GM19240 (cell line): ENCODE measurements at regions not wholly inside any gene's neighbourhood (a gene's known extent, or its start where the extent isn't known, plus 50 kb on each side); places are given as distances from the start of the nearest gene placed in this dataset.

Experiments
- DNase-seq: peaks from one replicate; pipeline ENCODE4 v3.0.0; 2011; ENCODE audit warnings: low spot score; ENCODE audit not compliant: insufficient read length

DNA sequence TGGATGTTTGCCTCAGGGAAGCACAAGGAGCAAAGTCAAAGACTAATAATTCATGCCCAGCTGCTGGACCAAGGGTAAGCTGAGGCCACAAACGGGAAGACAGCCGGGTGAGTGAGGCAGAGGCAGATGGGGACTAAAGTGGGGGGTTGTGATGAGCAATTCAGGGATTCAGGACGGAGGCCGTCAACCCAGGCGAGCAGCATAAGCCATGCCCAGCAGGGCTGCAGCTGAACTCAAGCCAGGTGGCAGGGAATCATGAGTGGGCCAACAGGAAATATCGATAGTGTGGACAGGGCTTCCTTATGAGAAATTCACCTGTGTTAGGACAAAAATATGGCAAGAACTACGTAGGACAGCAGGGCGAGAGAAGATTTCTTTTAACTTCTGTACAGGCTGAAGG lies 246.8 kb downstream of the CDC5L start:
- DNase-seq = no peak

DNA sequence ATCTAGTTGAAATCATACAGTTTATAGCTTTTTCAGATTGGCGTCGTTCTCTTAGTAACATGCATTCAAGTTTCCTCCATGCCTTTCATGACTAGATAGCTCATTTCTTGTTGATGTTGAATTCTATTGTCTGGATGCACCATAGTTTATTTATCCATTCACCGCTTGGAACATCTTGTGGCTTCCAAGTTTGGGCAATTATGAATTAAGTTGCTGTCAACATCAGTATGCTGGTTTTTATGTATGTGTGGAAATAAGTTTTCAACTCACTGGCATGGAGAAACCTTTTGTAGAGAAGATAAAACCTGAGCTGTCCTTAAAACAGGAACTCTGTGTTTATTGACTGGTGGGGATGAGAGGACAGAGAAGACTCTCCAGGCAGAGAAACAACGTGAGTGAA lies 248.0 kb downstream of the CDC5L start:
- no peak for DNase-seq

DNA sequence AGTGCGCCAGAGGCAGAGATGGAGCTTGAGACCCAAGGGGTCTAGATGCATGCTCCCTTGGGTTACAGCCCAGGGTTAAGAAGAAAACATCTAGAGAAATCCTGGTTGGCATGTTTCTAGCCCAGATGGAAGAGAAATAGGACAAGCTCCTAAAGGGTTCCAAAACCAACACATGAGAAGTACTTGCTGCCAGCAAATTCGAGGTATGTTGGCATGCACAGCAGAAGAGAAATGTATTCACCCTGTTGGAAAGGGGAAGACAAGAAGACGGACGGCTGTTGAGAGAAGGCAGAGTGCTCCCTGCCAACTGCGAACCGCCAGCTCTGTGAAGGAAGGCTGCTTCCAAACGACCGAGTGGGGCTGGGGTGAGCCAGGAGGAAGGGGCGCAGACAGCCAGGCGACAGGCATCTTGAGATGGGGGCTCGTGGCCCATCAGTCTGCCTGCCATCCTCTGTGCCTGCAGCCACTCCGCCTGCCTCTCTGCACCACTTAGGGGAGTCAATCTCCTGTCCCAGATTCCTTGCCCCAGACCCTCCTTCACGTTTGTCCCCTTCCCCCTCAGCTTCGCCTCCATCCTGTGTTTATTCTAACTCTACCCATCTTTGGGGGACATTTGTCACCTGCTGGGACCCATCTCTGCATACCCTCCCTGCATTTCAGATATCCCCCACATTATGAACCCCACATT lies 249.2 kb downstream of the CDC5L start:
- DNase-seq = no peak

DNA sequence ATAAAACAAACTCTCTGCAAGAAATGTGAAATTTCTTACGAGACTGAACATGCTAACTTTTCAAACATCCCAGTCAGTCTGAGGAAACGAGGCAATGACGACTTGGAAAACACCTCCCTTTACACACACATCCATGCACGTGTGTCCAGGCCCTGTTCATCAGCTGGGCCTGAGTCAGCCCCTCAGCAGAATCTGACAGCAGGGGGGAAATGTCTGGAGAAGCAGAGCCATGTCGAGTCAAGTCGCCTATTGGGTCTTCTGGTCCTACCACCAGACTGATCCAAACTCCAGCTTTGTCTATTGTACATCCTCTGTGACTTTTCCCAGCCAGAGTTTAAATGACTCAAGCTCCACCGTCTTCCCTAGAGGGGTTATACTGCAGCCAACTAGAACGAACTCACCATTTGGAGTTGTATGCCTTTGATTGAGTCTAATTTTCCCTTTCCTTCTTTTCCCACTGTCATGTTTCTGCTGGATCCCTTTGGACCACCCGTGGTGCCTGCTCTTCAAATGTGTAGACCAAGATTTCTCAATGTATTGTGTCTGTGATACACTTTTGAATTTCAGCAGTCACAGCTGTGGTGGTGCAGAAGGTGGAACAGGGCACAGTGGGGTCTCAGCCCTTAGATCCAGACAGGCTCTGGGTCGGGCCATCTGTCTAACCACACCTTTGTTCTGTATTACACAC lies 254.0 kb downstream of the CDC5L start:
- no peak for DNase-seq

DNA sequence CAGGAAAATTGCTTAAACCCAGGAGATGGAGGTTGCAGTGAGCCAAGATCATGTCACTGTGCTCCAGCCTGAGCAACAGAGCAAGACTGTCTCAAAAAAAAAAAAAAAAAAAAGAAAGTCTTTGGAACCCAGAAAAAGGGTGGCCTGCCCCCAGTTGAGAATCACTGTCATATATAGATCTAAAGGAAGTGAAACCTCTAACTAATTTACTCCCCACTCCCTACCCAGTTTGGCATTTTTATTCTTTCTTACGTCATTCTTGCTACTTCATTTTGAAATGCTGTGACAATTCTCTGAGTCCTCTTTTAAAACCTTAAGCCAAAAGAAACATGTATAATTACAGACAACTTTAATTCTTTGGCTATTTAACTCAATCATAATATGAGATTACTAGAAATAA lies 254.8 kb downstream of the CDC5L start:
- no peak for DNase-seq

DNA sequence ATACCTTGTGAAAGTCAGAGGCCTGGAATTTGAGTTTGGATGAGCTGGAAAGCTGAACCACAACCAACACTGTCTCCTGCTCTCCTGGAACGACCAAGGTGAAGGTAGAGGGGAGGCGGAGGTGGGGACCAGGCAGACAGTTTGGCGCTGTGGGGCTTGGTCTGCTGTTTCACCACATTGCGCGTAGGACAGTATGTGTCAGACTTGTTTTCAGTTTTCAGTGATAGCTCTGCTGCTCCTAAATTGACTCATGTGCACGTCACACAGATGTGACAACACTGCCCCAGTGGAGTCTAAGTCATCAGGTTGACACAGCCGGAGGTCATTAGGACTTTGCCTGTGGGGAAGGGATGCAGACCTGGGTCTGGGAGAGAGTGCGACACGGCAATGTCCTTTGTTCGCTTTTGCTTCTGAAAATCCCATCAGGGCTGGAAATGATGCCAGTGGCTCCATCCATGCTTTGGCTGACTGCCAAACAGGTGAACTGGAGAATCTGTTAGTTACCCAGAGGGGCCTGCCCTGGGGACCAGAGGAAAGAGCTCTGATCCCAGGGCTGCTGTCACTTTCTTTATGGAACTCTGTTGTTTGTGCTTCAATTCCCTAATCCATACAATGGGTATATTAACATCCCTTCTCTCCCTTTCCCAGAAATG lies 255.5 kb downstream of the CDC5L start:
- DNase-seq = no peak

DNA sequence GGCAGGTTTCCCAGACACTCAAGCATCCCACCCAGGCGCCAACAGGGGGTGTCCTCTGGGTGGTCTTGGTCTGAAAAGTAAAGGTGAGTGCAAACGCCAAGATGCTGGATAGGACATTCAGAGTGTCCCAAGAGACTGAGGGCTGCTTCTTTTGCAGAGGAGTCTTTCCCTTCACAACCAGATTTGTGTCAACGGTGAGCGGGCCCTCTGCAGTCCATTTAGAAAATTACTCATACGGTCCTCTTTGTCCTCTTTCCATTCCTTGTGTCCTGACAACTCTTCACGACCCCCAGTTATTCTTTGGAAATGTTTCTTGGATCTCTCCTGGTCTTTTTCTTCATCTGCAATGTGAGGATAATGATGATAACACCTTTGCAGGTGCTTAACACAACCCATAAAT lies 257.8 kb downstream of the CDC5L start:
- DNase-seq = no peak

DNA sequence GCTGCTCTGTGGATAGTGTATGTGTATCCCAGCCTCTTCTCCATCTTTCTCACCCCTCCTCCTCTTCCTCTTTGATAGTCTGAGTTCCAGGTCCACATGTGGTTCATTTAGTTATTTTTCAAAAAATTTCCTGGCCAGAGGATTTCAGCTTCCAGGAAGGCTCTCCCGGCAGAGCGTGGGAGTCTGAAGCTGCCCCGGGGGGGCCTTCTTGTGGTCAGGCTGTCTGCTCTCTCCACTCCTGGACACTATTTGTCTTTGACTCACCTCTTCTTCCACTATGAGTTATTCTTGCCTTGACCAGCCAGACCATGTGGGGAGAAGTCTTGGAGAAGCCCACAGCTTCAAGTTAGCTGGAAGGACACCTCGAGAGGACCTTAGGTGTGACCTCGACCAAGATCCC lies 258.8 kb downstream of the CDC5L start:
- no peak for DNase-seq

DNA sequence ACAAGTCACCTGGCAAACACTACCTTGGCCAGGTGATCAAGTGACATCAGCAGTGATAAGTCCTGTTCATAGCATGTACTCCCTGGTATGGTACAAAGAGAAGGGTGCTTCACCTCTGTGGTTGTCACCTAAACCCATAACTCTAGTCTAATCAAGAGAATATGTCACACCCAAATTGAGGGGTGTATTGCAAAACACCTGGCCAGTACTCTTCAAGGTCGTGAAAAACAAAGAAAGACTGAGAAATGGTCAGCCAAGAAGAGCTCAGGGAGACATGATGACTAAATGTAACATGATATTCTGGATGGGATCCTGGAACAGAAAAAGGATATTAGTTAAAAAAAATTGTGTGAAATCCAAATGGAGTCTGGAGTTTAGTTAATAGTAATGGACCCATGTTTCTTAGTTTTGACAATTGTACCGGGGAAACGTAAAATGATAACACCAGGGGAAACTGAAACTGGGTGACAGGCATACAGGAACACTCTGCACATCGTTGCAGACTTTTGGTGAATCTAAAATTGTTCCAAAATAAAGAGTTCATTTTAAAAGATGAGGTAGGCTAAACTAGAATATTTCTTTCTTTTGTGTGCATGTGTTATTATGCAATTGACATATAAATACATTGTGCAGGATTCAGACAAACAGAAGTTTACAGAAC lies 262.0 kb downstream of the CDC5L start:
- no peak for DNase-seq

DNA sequence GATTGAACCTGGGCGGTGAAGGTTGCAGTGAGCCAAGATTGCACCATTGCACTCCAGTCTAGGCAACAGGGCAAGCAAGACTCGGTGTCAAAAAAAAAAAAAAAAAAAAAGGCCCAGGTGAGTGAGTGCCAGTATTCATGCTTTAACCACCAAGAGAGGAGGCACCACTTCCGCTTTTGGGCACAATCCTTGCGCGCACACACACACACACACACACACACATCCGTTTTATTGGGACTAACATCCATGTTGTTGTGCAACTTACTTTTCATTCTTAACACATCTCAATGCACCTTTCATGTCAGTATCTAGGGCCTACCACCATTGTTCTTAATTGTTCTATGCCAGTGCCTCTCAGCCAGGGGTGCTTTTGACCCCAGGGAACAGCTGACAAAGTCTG lies 263.0 kb downstream of the CDC5L start:
- no peak for DNase-seq

DNA sequence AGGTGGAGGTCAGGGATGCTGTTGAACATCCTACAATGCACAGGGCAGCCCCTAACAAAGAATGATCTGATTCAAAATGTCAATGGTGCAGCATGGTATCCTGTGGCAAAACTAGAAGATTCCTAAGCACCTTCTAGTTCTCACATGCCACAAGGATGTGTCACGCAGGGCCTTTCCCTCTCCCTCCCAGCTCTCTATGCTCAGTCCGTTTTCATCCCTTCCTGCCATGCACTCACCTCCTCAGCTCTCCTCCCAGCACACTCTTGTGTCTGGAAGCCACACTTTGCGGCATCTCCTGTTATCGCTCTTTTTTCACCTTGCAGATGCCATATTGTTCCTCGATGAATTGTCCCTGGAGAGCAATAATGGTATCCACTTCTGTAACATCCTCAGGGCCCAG lies 263.4 kb downstream of the CDC5L start:
- no peak for DNase-seq

DNA sequence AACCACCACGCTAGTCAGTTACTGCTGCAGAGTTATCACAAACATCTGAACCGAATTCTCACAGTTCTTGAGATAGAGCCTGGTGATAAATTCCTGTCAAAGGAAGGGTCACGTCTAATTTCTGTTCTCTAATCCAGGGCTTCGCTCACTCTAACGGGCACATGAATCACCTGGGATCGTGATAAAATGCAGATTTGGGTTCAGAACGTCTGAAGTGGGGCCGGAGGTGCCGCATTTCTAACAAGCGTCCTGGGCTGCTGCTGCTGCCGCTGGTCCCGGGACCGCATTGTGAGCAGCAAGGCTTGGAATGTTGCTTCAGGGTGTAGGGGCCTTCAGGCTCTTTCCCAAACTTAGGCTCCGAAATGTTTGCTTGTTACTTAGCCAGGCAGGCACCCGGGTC lies 264.1 kb downstream of the CDC5L start:
- DNase-seq = no peak

DNA sequence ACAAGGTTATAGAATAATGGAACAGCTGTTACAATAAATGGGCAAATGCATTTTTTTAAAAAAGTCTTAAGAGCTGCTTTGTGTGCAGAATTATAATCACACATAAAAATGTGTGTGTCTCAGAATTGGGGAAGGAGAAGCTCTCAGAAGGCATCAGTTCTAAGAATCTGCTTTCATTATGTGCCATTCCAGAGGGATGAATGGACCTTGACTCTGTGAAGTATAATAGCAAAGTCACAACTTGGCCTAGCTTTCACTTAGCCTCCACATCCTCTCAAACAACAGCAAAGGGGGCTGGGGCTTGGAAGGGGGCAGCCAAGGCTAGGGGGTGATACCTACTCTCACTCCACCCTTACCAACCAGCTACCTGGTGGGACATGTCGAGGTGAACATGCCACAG lies 265.0 kb downstream of the CDC5L start:
- no peak for DNase-seq

DNA sequence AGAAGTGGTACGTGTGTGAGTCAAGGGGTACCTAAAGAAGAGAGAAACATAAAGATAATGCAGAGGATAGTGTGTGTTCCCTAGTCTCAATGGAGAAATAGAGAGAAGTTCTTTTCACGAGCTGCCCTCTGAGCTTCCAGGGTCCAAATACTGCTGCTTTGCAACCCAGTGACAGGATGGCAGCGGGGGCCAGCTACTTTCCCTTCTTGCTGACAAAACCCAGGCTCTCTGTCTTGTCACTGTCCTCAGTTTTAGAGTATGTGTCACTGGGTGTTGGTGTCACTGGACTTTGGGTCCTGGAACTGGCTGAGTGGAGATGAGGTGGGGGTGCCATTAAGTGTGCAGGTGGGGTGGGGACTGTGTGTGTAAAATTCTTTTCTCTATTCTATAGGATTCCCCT lies 265.6 kb downstream of the CDC5L start:
- DNase-seq = no peak

DNA sequence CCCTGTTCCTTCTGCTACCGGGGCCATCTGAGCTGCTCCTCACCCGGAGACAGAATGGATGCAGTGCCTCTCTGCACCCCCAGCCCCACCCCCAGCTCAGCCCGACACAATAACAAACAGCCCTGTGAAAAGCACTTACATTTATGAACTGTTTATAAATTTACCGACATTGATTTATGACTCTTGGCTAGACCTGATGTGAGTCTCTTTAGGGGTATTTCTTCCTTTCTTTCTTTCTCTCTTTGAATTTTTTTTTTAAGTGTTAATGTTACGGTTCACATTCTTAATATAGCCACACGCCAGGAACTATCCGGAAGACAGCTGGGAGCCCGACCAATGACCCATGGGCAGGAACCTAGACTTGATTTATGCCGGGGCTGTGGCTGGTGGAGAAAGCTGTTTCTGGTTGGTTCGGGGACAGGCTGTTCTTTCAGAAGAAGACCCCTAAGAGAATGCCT lies 266.3 kb downstream of the CDC5L start:
- no peak for DNase-seq

DNA sequence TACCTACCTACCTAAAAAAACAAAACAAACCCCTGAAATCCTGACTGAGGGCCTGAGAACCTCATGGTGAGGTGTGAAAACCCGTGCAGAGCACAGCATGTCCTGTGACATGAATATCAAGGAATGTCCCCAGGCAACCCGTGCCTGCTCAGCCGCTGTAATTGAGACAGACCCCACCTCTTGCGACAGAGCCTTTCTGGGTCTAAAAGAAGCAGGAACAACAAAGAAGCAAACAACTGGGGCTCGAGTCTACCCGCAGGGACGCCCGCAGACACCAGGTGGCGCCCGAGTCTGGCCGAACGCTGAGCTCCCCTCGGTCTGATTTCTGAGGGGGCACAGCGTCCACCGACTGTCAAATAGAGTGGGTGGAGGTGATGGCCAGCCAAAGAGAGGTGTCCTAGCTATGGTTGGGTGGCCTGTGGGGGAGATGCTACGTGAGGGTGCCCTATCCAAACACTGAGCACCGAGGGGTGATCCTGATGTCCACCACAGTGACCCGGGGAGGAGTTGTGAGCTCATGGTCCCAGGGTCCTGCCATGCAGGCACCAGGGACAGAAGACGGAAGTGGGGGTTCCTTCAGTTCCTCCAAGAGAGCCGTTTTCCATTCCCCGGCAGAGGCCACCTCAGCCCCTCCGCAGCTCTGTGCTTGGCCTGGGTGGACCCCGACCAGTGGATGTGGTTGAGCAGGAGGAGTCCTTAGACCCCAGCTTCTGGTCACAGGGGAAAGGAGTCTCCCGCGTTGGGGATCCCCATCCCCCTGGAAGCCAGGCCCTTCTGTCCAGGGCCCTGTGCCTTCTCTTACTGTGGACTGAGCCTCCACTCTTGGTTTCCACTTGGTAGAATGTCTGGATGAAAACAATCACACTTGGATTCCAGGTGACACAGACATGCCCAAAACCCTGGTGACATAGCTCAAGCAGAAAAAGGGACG lies 268.2 kb downstream of the CDC5L start:
- peak; percentile 45 for DNase-seq

DNA sequence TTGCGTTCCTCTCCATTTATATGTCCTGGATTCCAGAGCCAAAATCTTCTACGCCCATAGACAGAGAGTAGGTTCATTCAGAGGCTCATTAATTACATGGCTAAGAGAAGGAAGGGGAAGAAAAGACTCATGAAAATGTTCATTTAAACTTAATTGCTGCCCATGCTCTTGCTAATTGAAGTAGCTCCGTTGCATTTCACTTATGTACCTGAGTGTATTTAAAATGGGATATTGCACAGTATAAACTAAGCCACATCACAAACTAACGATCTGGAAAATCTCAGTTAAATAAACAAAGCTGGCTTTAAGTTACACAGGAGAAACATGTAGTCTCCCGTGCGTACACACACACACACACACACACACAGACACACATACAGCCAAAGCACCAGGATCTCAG lies 269.2 kb downstream of the CDC5L start:
- no peak for DNase-seq

DNA sequence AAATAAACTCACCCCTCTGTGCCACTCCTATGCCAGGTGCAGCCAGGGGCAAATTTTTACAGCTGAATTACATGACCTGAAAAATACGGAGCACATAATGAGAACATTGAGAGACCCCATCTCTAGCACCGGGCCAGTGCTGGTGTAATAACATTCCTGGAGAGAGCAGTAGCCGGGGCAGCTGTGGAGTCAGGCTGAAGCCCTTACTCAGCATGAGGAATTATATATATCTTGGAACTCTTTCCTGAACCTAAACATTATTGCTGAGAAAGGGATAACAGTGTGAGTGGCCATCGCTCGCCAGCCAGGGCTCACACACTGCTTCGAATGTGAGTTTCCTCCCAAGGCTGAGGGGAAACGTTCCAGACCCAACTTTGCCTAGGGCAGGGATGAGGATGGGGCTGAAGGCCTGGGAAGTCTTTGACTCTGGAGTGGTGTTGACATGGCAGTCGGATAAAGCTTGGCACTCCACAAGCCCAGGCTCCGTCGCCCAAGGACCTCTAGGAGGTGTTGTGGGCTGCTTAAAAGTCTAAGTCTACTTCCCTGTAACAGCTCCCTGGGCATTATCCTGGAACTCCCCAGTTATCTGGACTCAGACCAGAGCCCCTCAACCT lies 269.8 kb downstream of the CDC5L start:
- no peak for DNase-seq

DNA sequence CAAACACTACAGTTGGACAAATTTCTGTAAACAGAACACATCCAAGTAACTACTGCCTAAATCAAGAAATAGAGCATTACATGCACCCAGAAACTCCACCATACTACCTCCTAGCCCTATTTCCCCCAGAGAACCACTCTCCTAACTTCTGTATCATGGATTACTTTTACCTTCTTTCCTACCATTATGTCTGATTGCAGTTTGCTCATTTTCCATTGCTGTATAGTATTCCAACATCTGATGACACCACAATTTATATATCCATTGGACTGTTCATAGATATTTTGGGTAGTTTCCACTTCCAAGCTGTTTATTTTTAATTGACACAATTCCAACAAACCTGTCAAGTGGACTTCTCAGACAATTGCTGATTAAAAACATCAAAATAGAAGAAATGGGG lies 271.1 kb downstream of the CDC5L start:
- no peak for DNase-seq

DNA sequence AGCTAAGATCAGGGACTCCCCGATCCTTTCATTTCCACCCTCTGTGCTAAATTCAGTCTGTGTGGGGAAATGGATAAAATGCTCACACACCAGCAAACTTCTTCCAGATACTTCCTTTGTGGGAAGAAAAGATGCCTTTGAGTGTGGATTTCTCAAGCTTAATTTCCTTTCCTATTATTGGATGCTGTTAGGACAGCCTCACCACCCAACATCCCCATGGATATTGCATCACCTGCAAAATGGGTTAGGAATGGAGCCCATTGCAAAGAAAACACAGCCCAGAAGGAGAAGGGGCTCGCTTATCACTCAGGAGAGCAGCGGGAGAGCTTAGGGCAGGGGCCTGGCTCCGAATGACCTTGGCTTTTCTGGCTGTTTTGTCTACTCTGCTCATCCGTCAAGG lies 272.2 kb downstream of the CDC5L start:
- no peak for DNase-seq
